ENCODE measurements at regions not wholly inside any gene's neighbourhood (a gene's known extent, or its start where the extent isn't known, plus 50 kb on each side); places are given as distances from the start of the nearest gene placed in this dataset.

GRCh38 chr15:87487484-87487883 lies 769.1 kb downstream of the NTRK3 start:
- Histone ChIP-seq H3K4me3 (replicated peaks; ENCODE audit: insufficient read depth, low read length) (no peak overlapping the region), H3K27me3 (ENCODE audit: insufficient read depth, poor library complexity, severe bottlenecking) (no peaks in the 10 kb centered on the region), H3K27ac (replicated peaks) (no peak overlapping the region)
- DNase-seq (ENCODE audit: low read depth in 1 of 2, low spot score in 1 of 2) = no peak
- TF ChIP-seq SPI1 (IDR thresholded peaks at IDR 0.05; ENCODE audit: borderline replicate concordance, low read depth) (no peak), POLR2AphosphoS5 (IDR thresholded peaks at IDR 0.05; ENCODE audit: low read depth) (no peak), GABPA (IDR thresholded peaks at IDR 0.05; ENCODE audit: low read depth) (no peak)
- TF ChIP-seq, protein P1, sequence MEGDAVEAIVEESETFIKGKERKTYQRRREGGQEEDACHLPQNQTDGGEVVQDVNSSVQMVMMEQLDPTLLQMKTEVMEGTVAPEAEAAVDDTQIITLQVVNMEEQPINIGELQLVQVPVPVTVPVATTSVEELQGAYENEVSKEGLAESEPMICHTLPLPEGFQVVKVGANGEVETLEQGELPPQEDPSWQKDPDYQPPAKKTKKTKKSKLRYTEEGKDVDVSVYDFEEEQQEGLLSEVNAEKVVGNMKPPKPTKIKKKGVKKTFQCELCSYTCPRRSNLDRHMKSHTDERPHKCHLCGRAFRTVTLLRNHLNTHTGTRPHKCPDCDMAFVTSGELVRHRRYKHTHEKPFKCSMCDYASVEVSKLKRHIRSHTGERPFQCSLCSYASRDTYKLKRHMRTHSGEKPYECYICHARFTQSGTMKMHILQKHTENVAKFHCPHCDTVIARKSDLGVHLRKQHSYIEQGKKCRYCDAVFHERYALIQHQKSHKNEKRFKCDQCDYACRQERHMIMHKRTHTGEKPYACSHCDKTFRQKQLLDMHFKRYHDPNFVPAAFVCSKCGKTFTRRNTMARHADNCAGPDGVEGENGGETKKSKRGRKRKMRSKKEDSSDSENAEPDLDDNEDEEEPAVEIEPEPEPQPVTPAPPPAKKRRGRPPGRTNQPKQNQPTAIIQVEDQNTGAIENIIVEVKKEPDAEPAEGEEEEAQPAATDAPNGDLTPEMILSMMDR (IDR thresholded peaks at IDR 0.05; ENCODE audit: insufficient read depth, low read length) = no peak
- TF ChIP-seq, protein P2, sequence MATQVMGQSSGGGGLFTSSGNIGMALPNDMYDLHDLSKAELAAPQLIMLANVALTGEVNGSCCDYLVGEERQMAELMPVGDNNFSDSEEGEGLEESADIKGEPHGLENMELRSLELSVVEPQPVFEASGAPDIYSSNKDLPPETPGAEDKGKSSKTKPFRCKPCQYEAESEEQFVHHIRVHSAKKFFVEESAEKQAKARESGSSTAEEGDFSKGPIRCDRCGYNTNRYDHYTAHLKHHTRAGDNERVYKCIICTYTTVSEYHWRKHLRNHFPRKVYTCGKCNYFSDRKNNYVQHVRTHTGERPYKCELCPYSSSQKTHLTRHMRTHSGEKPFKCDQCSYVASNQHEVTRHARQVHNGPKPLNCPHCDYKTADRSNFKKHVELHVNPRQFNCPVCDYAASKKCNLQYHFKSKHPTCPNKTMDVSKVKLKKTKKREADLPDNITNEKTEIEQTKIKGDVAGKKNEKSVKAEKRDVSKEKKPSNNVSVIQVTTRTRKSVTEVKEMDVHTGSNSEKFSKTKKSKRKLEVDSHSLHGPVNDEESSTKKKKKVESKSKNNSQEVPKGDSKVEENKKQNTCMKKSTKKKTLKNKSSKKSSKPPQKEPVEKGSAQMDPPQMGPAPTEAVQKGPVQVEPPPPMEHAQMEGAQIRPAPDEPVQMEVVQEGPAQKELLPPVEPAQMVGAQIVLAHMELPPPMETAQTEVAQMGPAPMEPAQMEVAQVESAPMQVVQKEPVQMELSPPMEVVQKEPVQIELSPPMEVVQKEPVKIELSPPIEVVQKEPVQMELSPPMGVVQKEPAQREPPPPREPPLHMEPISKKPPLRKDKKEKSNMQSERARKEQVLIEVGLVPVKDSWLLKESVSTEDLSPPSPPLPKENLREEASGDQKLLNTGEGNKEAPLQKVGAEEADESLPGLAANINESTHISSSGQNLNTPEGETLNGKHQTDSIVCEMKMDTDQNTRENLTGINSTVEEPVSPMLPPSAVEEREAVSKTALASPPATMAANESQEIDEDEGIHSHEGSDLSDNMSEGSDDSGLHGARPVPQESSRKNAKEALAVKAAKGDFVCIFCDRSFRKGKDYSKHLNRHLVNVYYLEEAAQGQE (IDR thresholded peaks at IDR 0.05; ENCODE audit: insufficient replicate concordance, low read depth) = no peak

DNA sequence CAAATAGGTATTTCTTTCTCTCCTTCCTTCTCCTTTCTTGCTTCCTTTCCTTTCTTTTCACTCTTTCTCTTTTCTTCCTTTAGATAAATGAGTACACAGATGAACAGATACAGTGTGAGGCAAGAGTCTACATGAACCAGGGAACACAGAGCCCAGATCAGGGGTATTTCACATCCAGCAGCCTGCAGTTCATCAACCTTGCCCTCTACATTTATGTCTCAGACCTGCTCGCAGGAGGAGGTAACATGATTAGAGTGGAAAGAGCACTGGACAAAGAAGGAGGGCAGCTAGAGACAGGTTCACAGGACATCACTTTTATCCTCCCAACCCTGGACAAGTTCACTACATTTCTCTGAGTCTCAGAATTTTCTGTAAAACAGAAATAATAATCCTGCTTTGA lies 773.1 kb downstream of the NTRK3 start:
- no peak overlapping the region for H3K4me3 ChIP-seq (replicated peaks; ENCODE audit: insufficient read depth, low read length)
- DNase-seq (ENCODE audit: low read depth in 1 of 2, low spot score in 1 of 2) = no peak
- TF ChIP-seq SPI1 (IDR thresholded peaks at IDR 0.05; ENCODE audit: borderline replicate concordance, low read depth) (no peak), GABPA (IDR thresholded peaks at IDR 0.05; ENCODE audit: low read depth) (no peak), POLR2AphosphoS5 (IDR thresholded peaks at IDR 0.05; ENCODE audit: low read depth) (no peak)
- TF ChIP-seq, protein P2 (IDR thresholded peaks at IDR 0.05; ENCODE audit: insufficient replicate concordance, low read depth) = no peak
- TF ChIP-seq, protein P1 (IDR thresholded peaks at IDR 0.05; ENCODE audit: insufficient read depth, low read length) = no peak

DNA sequence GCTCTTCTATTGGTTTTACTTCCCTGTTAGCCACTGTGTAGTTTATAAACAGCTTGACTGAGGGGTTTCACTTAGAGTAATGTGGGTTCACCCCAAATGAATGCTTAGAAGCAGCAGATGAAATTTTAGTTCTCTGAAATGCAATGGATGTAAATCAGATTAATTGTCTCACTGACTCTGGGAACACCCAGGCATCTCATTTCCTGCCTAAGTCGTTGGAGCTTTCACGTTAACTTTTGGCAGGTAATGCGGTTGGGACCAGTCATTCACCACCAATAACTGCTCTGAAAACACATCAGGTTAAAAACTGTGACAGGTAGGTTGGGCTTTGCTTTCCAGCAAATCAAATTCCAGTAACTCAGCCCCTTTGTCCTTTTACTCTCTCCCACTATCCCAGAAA lies 775.4 kb downstream of the NTRK3 start:
- H3K4me3 ChIP-seq (replicated peaks; ENCODE audit: insufficient read depth, low read length) = no peak overlapping the region
- no peak overlapping the region for H3K27ac ChIP-seq (replicated peaks)
- no peak for DNase-seq (ENCODE audit: low read depth in 1 of 2, low spot score in 1 of 2)
- H3K27me3 ChIP-seq (ENCODE audit: insufficient read depth, poor library complexity, severe bottlenecking) = no peaks in the 10 kb centered on the region
- TF ChIP-seq, protein P2 (IDR thresholded peaks at IDR 0.05; ENCODE audit: insufficient replicate concordance, low read depth) = no peak
- no peak for TF ChIP-seq SPI1 (IDR thresholded peaks at IDR 0.05; ENCODE audit: borderline replicate concordance, low read depth)
- no peak for TF ChIP-seq GABPA (IDR thresholded peaks at IDR 0.05; ENCODE audit: low read depth)
- TF ChIP-seq POLR2AphosphoS5 (IDR thresholded peaks at IDR 0.05; ENCODE audit: low read depth) = no peak
- TF ChIP-seq, protein P1 (IDR thresholded peaks at IDR 0.05; ENCODE audit: insufficient read depth, low read length) = no peak

More for the DNA sequence above, 773.1 kb downstream of the NTRK3 start:
- Histone ChIP-seq H3K27ac (replicated peaks) (no peak overlapping the region), H3K27me3 (ENCODE audit: insufficient read depth, poor library complexity, severe bottlenecking) (no peaks in the 10 kb centered on the region)

All from HL-60 (cell line).